Left lung (tissue), 4 donors: ENCODE measurements at regions not wholly inside any gene's neighbourhood (a gene's known extent, or its start where the extent isn't known, plus 50 kb on each side); places are given as distances from the start of the nearest gene placed in this dataset.

Experiments
- ATAC-seq: fragments of 200-7000 bp; cut with Tn5 transposase; one replicate; pipeline ENCODE4 v1.9.1; 2020; ENCODE audit warnings: moderate library complexity
- DNase-seq, 4 donors: peaks; one replicate each; pipeline ENCODE4 v3.0.0-alpha.2; 2013 to 2020
- H3K27ac ChIP-seq, 2 donors: fragments of 200-600 bp; sonication (generic) in 1 of 2; one replicate each; pipeline versions ENCODE4 v1.5.0 to v1.8.0; 2020 to 2021
- H3K27me3 ChIP-seq, 2 donors: fragments of 200-600 bp; sonication (generic) in 1 of 2; one replicate each; pipeline versions ENCODE4 v1.5.0 to v1.8.0; 2020 to 2021
- H3K36me3 ChIP-seq, 2 donors: fragments of 200-600 bp; sonication (generic) in 1 of 2; one replicate each; pipeline versions ENCODE4 v1.5.0 to v1.8.0; 2020 to 2021
- H3K4me1 ChIP-seq, 2 donors: fragments of 200-600 bp; one replicate each; pipeline ENCODE4 v1.8.0; 2021
- H3K4me3 ChIP-seq, 2 donors: fragments of 200-600 bp; sonication (generic) in 1 of 2; one replicate each; pipeline versions ENCODE4 v1.5.0 to v1.8.0; 2020 to 2021; ENCODE audit warnings: mild to moderate bottlenecking in 1 of 2
- H3K9me3 ChIP-seq, 2 donors: fragments of 200-600 bp; sonication (generic) in 1 of 2; one replicate each; pipeline versions ENCODE4 v1.5.0 to v1.8.0; 2020 to 2021
- CTCF ChIP-seq, 2 donors: fragments of 200-600 bp; sonication (generic) in 1 of 2; IDR thresholded peaks; one replicate each; pipeline versions ENCODE4 v1.5.0 to v1.8.0; 2021; ENCODE audit warnings: antibody characterized with exemption in 2 of 2
- intact Hi-C, 2 donors: fragments of 100-400 bp; cut with DNase I; formaldehyde crosslinking; loops; one replicate each; pipeline versions ENCODE4 v1.11.2 to v1.14.2; 2022
- donor health status: DM: no; HTN: yes; CAD: no.
- donor health status: DM: no; HTN: no; CAD: no.

- Histone ChIP-seq H3K36me3 (no peaks in the 10 kb centered on the region), H3K9me3 (no peaks in the 10 kb centered on the region), H3K27ac (no peak overlapping the region), H3K27me3 (no peaks in the 10 kb centered on the region), H3K4me3 (no peak overlapping the region), H3K4me1 (no peaks in the 10 kb centered on the region)
- DNase-seq (no peak), ATAC-seq (no peak)
- intact Hi-C loops = no loop called here
- no peak for TF ChIP-seq CTCF (IDR thresholded peaks at IDR 0.05)
Measured at GRCh38 chr5:2466966-2467365, 284.5 kb downstream of the IRX2 start.

GRCh38 chr5:2465383-2465782 lies 286.1 kb downstream of the IRX2 start:
- TF ChIP-seq CTCF (IDR thresholded peaks at IDR 0.05) = no peak
- ATAC-seq (no peak), DNase-seq (no peak)
- Histone ChIP-seq H3K4me1 (no peaks in the 10 kb centered on the region), H3K4me3 (no peak overlapping the region), H3K27me3 (no peaks in the 10 kb centered on the region), H3K36me3 (no peaks in the 10 kb centered on the region), H3K27ac (no peak overlapping the region), H3K9me3 (no peaks in the 10 kb centered on the region)
- intact Hi-C loops = no loop called here

- DNase-seq = no peak
- intact Hi-C loops = no loop called here
- TF ChIP-seq CTCF (IDR thresholded peaks at IDR 0.05) = no peak
- Histone ChIP-seq H3K36me3 (no peaks in the 10 kb centered on the region), H3K27ac (no peak overlapping the region), H3K27me3 (no peaks in the 10 kb centered on the region), H3K9me3 (no peaks in the 10 kb centered on the region), H3K4me3 (no peak overlapping the region), H3K4me1 (no peaks in the 10 kb centered on the region)
- no peak for ATAC-seq
Measured at GRCh38 chr5:2464141-2464540, 287.3 kb downstream of the IRX2 start.

GRCh38 chr5:2461701-2462691 lies 289.5 kb downstream of the IRX2 start:
- no peaks in the 10 kb centered on the region for H3K4me1 ChIP-seq
- TF ChIP-seq CTCF (IDR thresholded peaks at IDR 0.05) = no peak
- ATAC-seq = no peak
- intact Hi-C loops = no loop called here
- H3K4me3 ChIP-seq = no peak overlapping the region
- H3K27ac ChIP-seq = no peak overlapping the region
- no peaks in the 10 kb centered on the region for H3K9me3 ChIP-seq
- no peaks in the 10 kb centered on the region for H3K27me3 ChIP-seq
- no peak for DNase-seq
- H3K36me3 ChIP-seq = no peaks in the 10 kb centered on the region

GRCh38 chr5:2460098-2460497 lies 291.4 kb downstream of the IRX2 start:
- ATAC-seq = no peak
- intact Hi-C loops = no loop called here
- Histone ChIP-seq H3K27ac (no peak overlapping the region), H3K27me3 (no peaks in the 10 kb centered on the region), H3K9me3 (no peaks in the 10 kb centered on the region), H3K4me3 (no peak overlapping the region), H3K4me1 (no peaks in the 10 kb centered on the region), H3K36me3 (no peaks in the 10 kb centered on the region)
- DNase-seq = no peak
- no peak for TF ChIP-seq CTCF (IDR thresholded peaks at IDR 0.05)
